ENCODE measurements at regions not wholly inside any gene's neighbourhood (a gene's known extent, or its start where the extent isn't known, plus 50 kb on each side); places are given as distances from the start of the nearest gene placed in this dataset.

- intact Hi-C loops (cut with DNase I), result loop anchor here (10.0 kb wide), 1 partner anchor 106 kb away; no protein-coding TSS in a partner anchor
- Histone ChIP-seq H3K4me3 (no peak overlapping the region), H3K36me3 (no peaks in the 10 kb centered on the region), H3K9me3 (no peaks in the 10 kb centered on the region), H3K27me3 (no peaks in the 10 kb centered on the region), H3K27ac (no peak overlapping the region), H3K4me1 (no peaks in the 10 kb centered on the region)
- no peak for TF ChIP-seq CTCF (IDR thresholded peaks at IDR 0.05)
- no peak for DNase-seq (ENCODE audit: low spot score in 2 of 2)
These were observed 262.5 kb upstream of the ANO5 start for GRCh38 chr11:21930408-21930807.

GRCh38 chr11:21931436-21932101, 261.3 kb upstream of the ANO5 start:
- intact Hi-C loops (cut with DNase I), result loop anchor here (10.0 kb wide), 1 partner anchor 107 kb away; no protein-coding TSS in a partner anchor
- TF ChIP-seq CTCF (IDR thresholded peaks at IDR 0.05), result no peak
- no peak for DNase-seq (ENCODE audit: low spot score in 2 of 2)
- Histone ChIP-seq H3K9me3 (no peaks in the 10 kb centered on the region), H3K36me3 (no peaks in the 10 kb centered on the region), H3K27me3 (no peaks in the 10 kb centered on the region), H3K27ac (no peak overlapping the region), H3K4me3 (no peak overlapping the region), H3K4me1 (no peaks in the 10 kb centered on the region)

GRCh38 chr11:21933095-21933494, 259.8 kb upstream of the ANO5 start:
- Histone ChIP-seq H3K27me3 (no peaks in the 10 kb centered on the region), H3K36me3 (no peaks in the 10 kb centered on the region)
- DNase-seq (ENCODE audit: low spot score in 2 of 2), result no peak

GRCh38 chr11:21944577-21944976, 248.3 kb upstream of the ANO5 start:
- peak overlapping the region in 1 of 2 donors; percentile 49 for H3K27ac ChIP-seq
- H3K27me3 ChIP-seq, result no peaks in the 10 kb centered on the region
- intact Hi-C loops (cut with DNase I), result no loop called here
- no peaks in the 10 kb centered on the region for H3K36me3 ChIP-seq
- TF ChIP-seq CTCF (IDR thresholded peaks at IDR 0.05), result no peak
- no peak overlapping the region for H3K4me3 ChIP-seq
- DNase-seq (ENCODE audit: low spot score in 2 of 2), result no peak
- H3K4me1 ChIP-seq, result peaks cover 0 to 4% of the 10 kb centered on the region in 2 donors
- H3K9me3 ChIP-seq, result no peaks in the 10 kb centered on the region

More at GRCh38 chr11:21933095-21933494, 259.8 kb upstream of the ANO5 start:
- Histone ChIP-seq H3K9me3 (no peaks in the 10 kb centered on the region), H3K4me1 (no peaks in the 10 kb centered on the region), H3K4me3 (no peak overlapping the region), H3K27ac (no peak overlapping the region)
- TF ChIP-seq CTCF (IDR thresholded peaks at IDR 0.05), result peak in 1 of 3 experiments; percentile 34
- intact Hi-C loops (cut with DNase I), result loop anchor here (10.0 kb wide), 1 partner anchor 108 kb away; no protein-coding TSS in a partner anchor

GRCh38 chr11:21948876-21949275, 244.0 kb upstream of the ANO5 start:
- TF ChIP-seq CTCF (IDR thresholded peaks at IDR 0.05), result no peak
- Histone ChIP-seq H3K9me3 (peaks cover 0 to 4% of the 10 kb centered on the region in 2 donors), H3K27ac (no peak overlapping the region), H3K4me3 (no peak overlapping the region), H3K27me3 (no peaks in the 10 kb centered on the region), H3K36me3 (no peaks in the 10 kb centered on the region), H3K4me1 (peaks cover 0 to 4% of the 10 kb centered on the region in 2 donors)
- intact Hi-C loops (cut with DNase I), result no loop called here
- DNase-seq (ENCODE audit: low spot score in 2 of 2), result no peak
